ENCODE measurements at regions not wholly inside any gene's neighbourhood (a gene's known extent, or its start where the extent isn't known, plus 50 kb on each side); places are given as distances from the start of the nearest gene placed in this dataset.

DNA sequence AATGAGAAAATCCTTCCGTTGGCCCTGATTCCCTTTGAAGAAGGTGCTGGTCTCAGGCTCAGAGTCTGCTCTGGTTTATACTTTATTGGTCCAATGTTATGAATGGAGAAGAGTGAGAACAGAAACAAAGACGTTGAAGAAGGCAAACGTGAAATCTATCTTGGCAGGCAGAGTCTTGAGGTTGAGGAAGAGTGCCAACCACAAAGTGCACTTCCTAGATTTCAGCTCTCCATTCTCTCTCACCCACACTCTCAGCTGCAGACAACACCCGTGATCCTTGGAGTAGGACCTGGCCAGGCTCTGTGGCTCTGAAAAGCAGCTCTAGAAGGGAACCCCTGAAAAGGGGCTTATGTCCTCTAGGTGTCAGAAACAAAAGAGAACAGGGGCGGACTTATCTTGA, 128.9 kb upstream of the PLXNA4 start:
- no peak overlapping the region for H3K4me3 ChIP-seq (ENCODE audit: low read depth, low read length)
- no peak overlapping the region for H2BK5ac ChIP-seq (ENCODE audit: low read depth, low read length, poor library complexity)
- WGBS (ENCODE audit: extremely low coverage, insufficient coverage, insufficient read length): no CpG with 5 or more reads among the region's 5 CpGs
- no peak overlapping the region for H3K4ac ChIP-seq (ENCODE audit: low read depth, low read length)
- no peak overlapping the region for H4K8ac ChIP-seq (ENCODE audit: low read depth, low read length)
- no peak for DNase-seq
- no peak overlapping the region for H3K4me2 ChIP-seq (ENCODE audit: low read length)
- no peaks in the 10 kb centered on the region for H3K79me1 ChIP-seq (ENCODE audit: low read length)
- H3K23ac ChIP-seq (ENCODE audit: low read length): no peak overlapping the region
- no peaks in the 10 kb centered on the region for H3K4me1 ChIP-seq (ENCODE audit: control insufficient read depth in 1 of 2, insufficient read depth in 2 of 2, low read length in 2 of 2)
- H3K9me3 ChIP-seq (ENCODE audit: insufficient read depth, low read depth, low read length): no peaks in the 10 kb centered on the region
- no peak overlapping the region for H3K14ac ChIP-seq (ENCODE audit: low read length)
- H3K36me3 ChIP-seq (ENCODE audit: control insufficient read depth in 1 of 2, insufficient read depth in 2 of 2, low read length in 2 of 2): no peaks in the 10 kb centered on the region
- H3K9ac ChIP-seq (ENCODE audit: low read length): no peak overlapping the region
- H2AK5ac ChIP-seq (ENCODE audit: low read length): no peak overlapping the region
- H2BK12ac ChIP-seq (ENCODE audit: low read length): no peak overlapping the region
- no peak overlapping the region for H3K27ac ChIP-seq (ENCODE audit: low read depth, low read length)
- H3K79me2 ChIP-seq (ENCODE audit: control insufficient read depth, insufficient read depth, low read length, poor library complexity): no peaks in the 10 kb centered on the region
- no peaks in the 10 kb centered on the region for H3K27me3 ChIP-seq (ENCODE audit: insufficient read depth, low read length)
- no peak overlapping the region for H2BK120ac ChIP-seq (ENCODE audit: insufficient read depth, low read length, poor library complexity)
- H4K91ac ChIP-seq (ENCODE audit: low read depth, low read length): no peak overlapping the region
- H3K18ac ChIP-seq (ENCODE audit: low read length): no peak overlapping the region
- no peak overlapping the region for H4K12ac ChIP-seq (ENCODE audit: low read depth, low read length)
- no peak overlapping the region for H2AFZ ChIP-seq (ENCODE audit: insufficient read depth, low read length, poor library complexity)

DNA sequence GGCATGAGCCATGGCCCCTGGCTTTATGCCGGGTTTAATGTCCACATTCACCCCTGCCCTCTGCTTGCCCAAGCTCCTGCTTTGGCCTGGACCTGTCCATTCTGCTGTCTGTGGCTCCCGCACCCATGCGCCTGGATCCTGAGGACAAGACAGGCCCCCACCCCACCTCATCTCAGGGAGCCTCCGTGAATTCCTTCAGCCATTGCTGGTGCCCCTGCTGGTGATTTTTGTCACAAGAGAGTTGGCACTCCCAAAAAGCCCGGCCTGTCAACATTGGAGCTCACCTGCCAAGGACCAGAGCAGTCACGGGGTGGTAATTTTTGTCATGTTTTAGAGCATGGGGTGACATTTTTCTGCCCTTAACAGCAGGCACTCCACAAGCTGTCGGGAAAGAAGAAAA, 127.5 kb upstream of the PLXNA4 start:
- H2BK120ac ChIP-seq (ENCODE audit: insufficient read depth, low read length, poor library complexity): no peak overlapping the region
- H4K91ac ChIP-seq (ENCODE audit: low read depth, low read length): no peak overlapping the region
- H3K79me1 ChIP-seq (ENCODE audit: low read length): no peaks in the 10 kb centered on the region
- H3K36me3 ChIP-seq (ENCODE audit: control insufficient read depth in 1 of 2, insufficient read depth in 2 of 2, low read length in 2 of 2): no peaks in the 10 kb centered on the region
- H4K12ac ChIP-seq (ENCODE audit: low read depth, low read length): no peak overlapping the region
- no peak overlapping the region for H3K18ac ChIP-seq (ENCODE audit: low read length)
- no peaks in the 10 kb centered on the region for H3K4me1 ChIP-seq (ENCODE audit: control insufficient read depth in 1 of 2, insufficient read depth in 2 of 2, low read length in 2 of 2)
- H2BK12ac ChIP-seq (ENCODE audit: low read length): no peak overlapping the region
- H2AK5ac ChIP-seq (ENCODE audit: low read length): no peak overlapping the region
- WGBS (ENCODE audit: extremely low coverage, insufficient coverage, insufficient read length): no CpG with 5 or more reads among the region's 7 CpGs
- H3K27ac ChIP-seq (ENCODE audit: low read depth, low read length): no peak overlapping the region
- H2AFZ ChIP-seq (ENCODE audit: insufficient read depth, low read length, poor library complexity): no peak overlapping the region
- H3K4me2 ChIP-seq (ENCODE audit: low read length): no peak overlapping the region
- H3K23ac ChIP-seq (ENCODE audit: low read length): no peak overlapping the region
- no peak overlapping the region for H3K14ac ChIP-seq (ENCODE audit: low read length)
- H3K9me3 ChIP-seq (ENCODE audit: insufficient read depth, low read depth, low read length): no peaks in the 10 kb centered on the region
- no peak overlapping the region for H3K9ac ChIP-seq (ENCODE audit: low read length)
- no peak overlapping the region for H2BK5ac ChIP-seq (ENCODE audit: low read depth, low read length, poor library complexity)
- no peak for DNase-seq
- H3K4me3 ChIP-seq (ENCODE audit: low read depth, low read length): no peak overlapping the region
- no peak overlapping the region for H3K4ac ChIP-seq (ENCODE audit: low read depth, low read length)
- no peaks in the 10 kb centered on the region for H3K79me2 ChIP-seq (ENCODE audit: control insufficient read depth, insufficient read depth, low read length, poor library complexity)
- no peaks in the 10 kb centered on the region for H3K27me3 ChIP-seq (ENCODE audit: insufficient read depth, low read length)
- H4K8ac ChIP-seq (ENCODE audit: low read depth, low read length): no peak overlapping the region

DNA sequence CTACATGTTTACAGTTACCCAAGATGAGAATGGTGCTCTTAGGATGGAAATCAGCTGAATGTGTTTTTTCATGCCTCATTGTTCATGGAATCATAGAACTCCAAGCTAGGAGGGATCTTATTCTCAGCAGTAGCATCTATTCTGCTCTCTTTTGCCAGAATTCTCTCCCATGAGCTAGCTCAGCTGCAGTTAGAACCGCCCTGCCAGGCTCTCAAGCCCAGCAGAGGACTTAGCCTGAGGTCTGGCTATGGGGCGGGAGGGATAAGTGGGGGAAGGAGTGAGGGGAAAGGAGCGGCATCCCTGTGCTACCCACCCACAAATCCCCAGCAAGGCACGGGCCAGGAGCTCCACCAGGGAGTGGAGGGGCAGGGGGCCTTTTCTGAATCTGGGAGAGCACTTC, 120.7 kb upstream of the PLXNA4 start:
- Histone ChIP-seq H2AK5ac (ENCODE audit: low read length) (no peak overlapping the region), H3K36me3 (ENCODE audit: control insufficient read depth in 1 of 2, insufficient read depth in 2 of 2, low read length in 2 of 2) (no peaks in the 10 kb centered on the region), H3K14ac (ENCODE audit: low read length) (no peak overlapping the region), H2BK12ac (ENCODE audit: low read length) (no peak overlapping the region), H4K12ac (ENCODE audit: low read depth, low read length) (no peak overlapping the region), H3K4ac (ENCODE audit: low read depth, low read length) (no peak overlapping the region), H4K8ac (ENCODE audit: low read depth, low read length) (no peak overlapping the region), H3K79me1 (ENCODE audit: low read length) (no peaks in the 10 kb centered on the region), H3K79me2 (ENCODE audit: control insufficient read depth, insufficient read depth, low read length, poor library complexity) (no peaks in the 10 kb centered on the region), H3K23ac (ENCODE audit: low read length) (no peak overlapping the region), H3K9me3 (ENCODE audit: insufficient read depth, low read depth, low read length) (no peaks in the 10 kb centered on the region), H4K91ac (ENCODE audit: low read depth, low read length) (no peak overlapping the region), H2BK120ac (ENCODE audit: insufficient read depth, low read length, poor library complexity) (no peak overlapping the region), H3K4me1 (ENCODE audit: control insufficient read depth in 1 of 2, insufficient read depth in 2 of 2, low read length in 2 of 2) (no peaks in the 10 kb centered on the region), H3K27ac (ENCODE audit: low read depth, low read length) (no peak overlapping the region), H2AFZ (ENCODE audit: insufficient read depth, low read length, poor library complexity) (no peak overlapping the region), H3K4me2 (ENCODE audit: low read length) (no peak overlapping the region), H3K18ac (ENCODE audit: low read length) (no peak overlapping the region), H3K27me3 (ENCODE audit: insufficient read depth, low read length) (no peaks in the 10 kb centered on the region), H2BK5ac (ENCODE audit: low read depth, low read length, poor library complexity) (no peak overlapping the region), H3K4me3 (ENCODE audit: low read depth, low read length) (no peak overlapping the region), H3K9ac (ENCODE audit: low read length) (no peak overlapping the region)
- no CpG with 5 or more reads among the region's 4 CpGs for WGBS (ENCODE audit: extremely low coverage, insufficient coverage, insufficient read length)
- no peak for DNase-seq

DNA sequence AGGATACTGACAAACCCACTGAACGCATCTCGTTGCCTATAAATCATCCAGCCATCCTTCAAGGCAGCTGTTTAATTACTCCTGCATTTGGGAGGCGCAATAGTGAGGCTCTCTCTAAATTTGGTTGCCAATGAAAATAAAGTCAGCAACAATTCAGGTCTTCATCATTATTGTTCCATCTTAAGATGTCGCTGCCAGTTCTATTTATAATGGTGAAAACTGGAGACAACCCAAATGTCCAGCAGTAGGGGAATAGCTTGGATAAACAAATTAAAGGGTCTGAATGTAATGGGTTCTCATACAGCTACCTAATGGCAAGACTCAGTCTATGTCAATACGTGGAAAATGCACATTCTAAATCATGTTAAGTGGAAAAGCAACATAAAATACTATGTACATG, 120.1 kb upstream of the PLXNA4 start:
- no peak overlapping the region for H2AFZ ChIP-seq (ENCODE audit: insufficient read depth, low read length, poor library complexity)
- H3K4me1 ChIP-seq (ENCODE audit: control insufficient read depth in 1 of 2, insufficient read depth in 2 of 2, low read length in 2 of 2): no peaks in the 10 kb centered on the region
- H3K9me3 ChIP-seq (ENCODE audit: insufficient read depth, low read depth, low read length): no peaks in the 10 kb centered on the region
- H3K9ac ChIP-seq (ENCODE audit: low read length): no peak overlapping the region
- H4K12ac ChIP-seq (ENCODE audit: low read depth, low read length): no peak overlapping the region
- no peak overlapping the region for H3K4ac ChIP-seq (ENCODE audit: low read depth, low read length)
- no peaks in the 10 kb centered on the region for H3K79me2 ChIP-seq (ENCODE audit: control insufficient read depth, insufficient read depth, low read length, poor library complexity)
- H2BK120ac ChIP-seq (ENCODE audit: insufficient read depth, low read length, poor library complexity): no peak overlapping the region
- no peak overlapping the region for H4K8ac ChIP-seq (ENCODE audit: low read depth, low read length)
- WGBS (ENCODE audit: extremely low coverage, insufficient coverage, insufficient read length): no CpG with 5 or more reads among the region's 5 CpGs
- H4K91ac ChIP-seq (ENCODE audit: low read depth, low read length): no peak overlapping the region
- no peak overlapping the region for H3K14ac ChIP-seq (ENCODE audit: low read length)
- no peak overlapping the region for H3K27ac ChIP-seq (ENCODE audit: low read depth, low read length)
- H2AK5ac ChIP-seq (ENCODE audit: low read length): no peak overlapping the region
- H3K4me2 ChIP-seq (ENCODE audit: low read length): no peak overlapping the region
- H3K27me3 ChIP-seq (ENCODE audit: insufficient read depth, low read length): no peaks in the 10 kb centered on the region
- H2BK5ac ChIP-seq (ENCODE audit: low read depth, low read length, poor library complexity): no peak overlapping the region
- no peak overlapping the region for H3K23ac ChIP-seq (ENCODE audit: low read length)
- H3K18ac ChIP-seq (ENCODE audit: low read length): no peak overlapping the region
- H3K4me3 ChIP-seq (ENCODE audit: low read depth, low read length): no peak overlapping the region
- H3K36me3 ChIP-seq (ENCODE audit: control insufficient read depth in 1 of 2, insufficient read depth in 2 of 2, low read length in 2 of 2): no peaks in the 10 kb centered on the region
- H3K79me1 ChIP-seq (ENCODE audit: low read length): no peaks in the 10 kb centered on the region
- DNase-seq: no peak
- H2BK12ac ChIP-seq (ENCODE audit: low read length): no peak overlapping the region

All from trophoblast cell (in vitro differentiated cells and primary cell).